ENCODE measurements at regions not wholly inside any gene's neighbourhood (a gene's known extent, or its start where the extent isn't known, plus 50 kb on each side); places are given as distances from the start of the nearest gene placed in this dataset.

GRCh38 chr13:70473907-70474306, 365.7 kb upstream of the KLHL1 start:
- no peak for DNase-seq

- DNase-seq = no peak
Observed at GRCh38 chr13:70469077-70469476, 360.8 kb upstream of the KLHL1 start.

- no peak for DNase-seq
Observed at GRCh38 chr13:70457474-70457873, 349.2 kb upstream of the KLHL1 start.

- DNase-seq = no peak
Observed at GRCh38 chr13:70448820-70449219, 340.6 kb upstream of the KLHL1 start.

- no peak for DNase-seq
Observed at GRCh38 chr13:70432276-70432805, 324.1 kb upstream of the KLHL1 start.

GRCh38 chr13:70430256-70430655, 322.0 kb upstream of the KLHL1 start:
- DNase-seq = no peak

GRCh38 chr13:70424928-70425327, 316.7 kb upstream of the KLHL1 start:
- DNase-seq = no peak

GRCh38 chr13:70424428-70424827, 316.2 kb upstream of the KLHL1 start:
- DNase-seq = no peak

- no peak for DNase-seq
Observed at GRCh38 chr13:70415136-70415535, 306.9 kb upstream of the KLHL1 start.

- DNase-seq = no peak
Observed at GRCh38 chr13:70408865-70409264, 300.6 kb upstream of the KLHL1 start.

GRCh38 chr13:70407486-70407885, 299.2 kb upstream of the KLHL1 start:
- DNase-seq = no peak

- DNase-seq = no peak
Observed at GRCh38 chr13:70405266-70405665, 297.0 kb upstream of the KLHL1 start.

- DNase-seq = no peak
Observed at GRCh38 chr13:70394031-70394548, 285.8 kb upstream of the KLHL1 start.

- DNase-seq = no peak
Observed at GRCh38 chr13:70391678-70392077, 283.4 kb upstream of the KLHL1 start.

GRCh38 chr13:70390968-70391367, 282.7 kb upstream of the KLHL1 start:
- no peak for DNase-seq

- no peak for DNase-seq
Observed at GRCh38 chr13:70390064-70390463, 281.8 kb upstream of the KLHL1 start.

- DNase-seq = no peak
Observed at GRCh38 chr13:70388935-70389334, 280.7 kb upstream of the KLHL1 start.

GRCh38 chr13:70386919-70387318, 278.7 kb upstream of the KLHL1 start:
- no peak for DNase-seq

GRCh38 chr13:70385852-70386251, 277.6 kb upstream of the KLHL1 start:
- DNase-seq = no peak

- DNase-seq = no peak
Observed at GRCh38 chr13:70384156-70384555, 275.9 kb upstream of the KLHL1 start.

- no peak for DNase-seq
Observed at GRCh38 chr13:70380809-70381208, 272.6 kb upstream of the KLHL1 start.

GRCh38 chr13:70375718-70376117, 267.5 kb upstream of the KLHL1 start:
- DNase-seq = no peak

GRCh38 chr13:70370924-70371323, 262.7 kb upstream of the KLHL1 start:
- no peak for DNase-seq

- no peak for DNase-seq
Observed at GRCh38 chr13:70366720-70367119, 258.5 kb upstream of the KLHL1 start.

GRCh38 chr13:70363991-70364390, 255.7 kb upstream of the KLHL1 start:
- no peak for DNase-seq

Data from activated CD8-positive, alpha-beta memory T cell treated with anti-CD3 and anti-CD28 coated beads, Interleukin-2, amount 50 U/mL, for 4 hours (primary cell).